Spleen (tissue), 7 donors: ENCODE measurements at regions not wholly inside any gene's neighbourhood (a gene's known extent, or its start where the extent isn't known, plus 50 kb on each side); places are given as distances from the start of the nearest gene placed in this dataset.

Experiments used
- CTCF ChIP-seq, 11 experiments: fragments of 200-600 bp in 7 of 11; fragments of 450-650 bp in 4 of 11; sonication (generic) in 4 of 11; IDR thresholded peaks in 8 of 11; conservative IDR thresholded peaks in 3 of 11; 1 replicate in 7 of 11; 2 replicates in 4 of 11; pipeline versions ENCODE4 v1.4.0 to v1.8.0; 2016 to 2021; ENCODE audit warnings: antibody characterized with exemption in 11 of 11, inconsistent platforms in 4 of 11, mild to moderate bottlenecking in 1 of 11
- POLR2A ChIP-seq, 3 donors: fragments of 450-650 bp; IDR thresholded peaks; one replicate each; pipeline ENCODE4 v1.5.1; 2017; ENCODE audit warnings: antibody characterized with exemption in 3 of 3, mild to moderate bottlenecking in 1 of 3
- POLR2AphosphoS5 ChIP-seq, 3 donors: sonication (generic); formaldehyde crosslinking; IDR thresholded peaks; one replicate each; pipeline ENCODE4 v1.5.1; 2017; ENCODE audit warnings: antibody characterized with exemption in 3 of 3
- donor health status: DM: no; HTN: no; CAD: no; lungs with moderate emphysema.
- donor health status: DM: no; HTN: no; CAD: no.
- donor health status: DM: no; HTN: no; CAD: no.

GRCh38 chr2:129061069-129061768, 742.6 kb upstream of the HS6ST1 start:
- no peak for TF ChIP-seq POLR2AphosphoS5 (IDR thresholded peaks at IDR 0.05)
- no peak for TF ChIP-seq CTCF (IDR thresholded peaks at IDR 0.05 in 8 of 11, conservative IDR thresholded peaks at IDR 0.05 in 3 of 11)
- TF ChIP-seq POLR2A (IDR thresholded peaks at IDR 0.05) = no peak
